NOMO-1 treated with dmso at 0.1 percent for 144 hours (cell line): ENCODE measurements at regions not wholly inside any gene's neighbourhood (a gene's known extent, or its start where the extent isn't known, plus 50 kb on each side); places are given as distances from the start of the nearest gene placed in this dataset.
"Not testable (repeated sequence)": the region's sequence is repeated elsewhere in the genome, so short reads cannot be mapped to it uniquely, and the experiment has no call there.

Source experiments
- DNase-seq: peaks from one replicate; lab custom pipeline; 2025; ENCODE audit not compliant: unreplicated experiment; lab: John Stamatoyannopoulos, UW

DNA sequence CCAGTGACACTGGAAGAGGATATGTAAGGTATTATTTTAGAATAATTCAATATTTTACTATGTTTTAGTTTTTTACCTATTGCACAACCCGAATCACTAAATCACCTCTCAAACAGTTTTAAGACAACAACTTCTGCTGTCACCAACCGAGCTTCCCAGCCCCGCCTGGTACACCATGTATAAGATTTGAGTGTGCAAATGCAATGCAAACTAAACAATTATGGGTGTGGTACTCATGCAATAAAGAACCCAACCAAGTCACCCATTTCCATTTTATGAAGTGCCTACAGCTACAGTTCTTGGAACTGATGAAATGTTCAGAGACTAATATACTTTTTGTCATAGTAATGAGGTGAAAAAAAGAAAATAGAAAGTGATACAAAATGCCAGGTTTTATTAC, 256.2 kb downstream of the TAFA4 start:
- DNase-seq = no peak

- no peak for DNase-seq
Measured at GRCh38 chr3:68667346-68667745, 265.0 kb downstream of the TAFA4 start.

DNA sequence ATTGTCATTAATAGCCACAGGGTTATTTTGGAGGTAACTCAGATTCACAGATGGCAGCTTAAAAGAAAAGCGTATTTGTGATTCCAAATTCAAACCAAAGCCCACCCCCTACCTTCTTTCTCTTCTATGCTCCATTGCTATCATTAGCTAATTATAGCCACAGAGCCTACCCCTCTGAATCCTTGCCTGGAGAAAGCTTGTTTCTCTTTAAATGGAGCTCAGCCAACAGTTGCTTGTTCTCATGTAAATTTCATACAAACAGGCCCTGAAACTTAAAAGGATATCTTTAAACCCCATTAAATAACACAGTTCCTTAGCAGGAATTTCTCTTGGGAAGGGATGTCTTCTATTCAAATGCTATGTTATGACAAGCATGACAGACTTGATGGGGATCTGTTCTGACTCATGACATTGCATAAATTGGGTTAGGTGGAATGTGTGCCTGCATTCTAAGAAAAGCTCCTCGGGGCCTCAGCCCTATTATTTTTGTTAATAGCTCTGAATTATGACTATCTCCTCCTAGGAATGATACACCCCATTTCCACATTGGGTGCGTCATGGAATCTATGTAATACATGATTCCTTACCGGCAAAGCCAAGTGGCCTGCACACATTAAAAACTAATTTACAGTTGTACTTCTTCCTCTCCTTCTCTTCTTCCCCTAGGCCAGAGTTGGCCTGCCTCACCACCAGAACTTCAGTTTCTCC, 265.8 kb downstream of the TAFA4 start:
- DNase-seq = no peak

- DNase-seq = no peak
Measured at GRCh38 chr3:68664276-68664675, 268.1 kb downstream of the TAFA4 start.

GRCh38 chr3:68662176-68662575, 270.2 kb downstream of the TAFA4 start:
- no peak for DNase-seq

- not testable (repeated sequence) for DNase-seq
Measured at GRCh38 chr3:68650657-68651056, 281.7 kb downstream of the TAFA4 start.

GRCh38 chr3:68648494-68648893, 283.9 kb downstream of the TAFA4 start:
- DNase-seq = no peak

- no peak for DNase-seq
Measured at GRCh38 chr3:68631850-68632545, 300.3 kb downstream of the TAFA4 start.

DNA sequence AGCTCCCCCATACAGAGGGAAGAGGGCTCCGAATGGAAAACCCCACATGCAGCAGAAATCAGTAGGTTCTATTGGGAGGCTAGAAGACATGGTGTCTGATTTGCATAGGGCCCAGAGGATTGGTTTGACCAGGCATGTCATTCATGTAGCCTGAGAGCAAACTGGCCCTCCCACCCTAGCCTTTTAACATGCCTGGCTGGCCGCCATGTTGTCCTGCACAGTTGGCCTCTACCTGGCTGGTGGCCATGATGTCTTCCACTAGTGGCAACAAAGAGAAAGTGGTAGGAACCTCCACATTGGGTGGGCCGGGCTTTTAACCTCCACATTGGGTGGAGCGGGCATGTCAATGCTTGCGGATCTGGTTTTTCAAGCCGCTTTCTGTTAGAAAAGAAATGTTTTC, 312.1 kb downstream of the TAFA4 start:
- DNase-seq = no peak

DNA sequence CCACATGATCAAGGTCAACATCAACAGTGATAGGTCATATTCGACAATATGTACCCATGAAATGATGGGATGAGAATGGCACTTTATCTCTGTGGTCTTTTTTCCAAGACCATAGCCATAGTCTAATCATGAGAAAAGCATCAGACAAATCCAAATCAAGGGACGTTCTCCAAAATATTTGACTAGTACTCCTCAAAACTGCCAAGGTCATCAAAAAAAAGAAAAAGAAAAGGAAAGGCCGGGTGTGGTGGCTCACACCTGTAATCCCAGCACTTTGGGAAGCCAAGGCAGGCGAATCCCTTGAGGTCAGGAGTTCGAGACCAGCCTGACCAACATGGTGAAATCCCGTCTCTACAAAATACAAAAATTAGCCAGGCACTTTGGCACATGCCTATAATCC, 318.3 kb downstream of the TAFA4 start:
- no peak for DNase-seq

DNA sequence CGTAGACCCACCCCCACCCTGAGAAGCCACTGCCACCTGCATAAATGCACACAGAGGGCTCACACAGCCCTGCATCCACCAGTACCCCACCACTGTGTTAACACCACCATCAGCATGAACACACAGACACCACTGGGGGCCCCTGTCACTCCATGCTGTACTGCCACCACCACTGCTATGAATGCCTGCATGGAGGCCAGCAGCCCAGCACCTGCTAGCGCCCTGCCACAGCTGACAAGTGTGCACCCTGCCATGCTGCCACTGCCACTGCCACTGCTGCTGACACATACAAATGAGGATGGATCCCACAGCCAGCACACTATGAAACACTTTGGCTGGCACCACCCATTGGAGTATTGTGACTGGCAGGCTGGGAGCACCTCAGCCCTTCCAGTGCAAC, 361.0 kb downstream of the TAFA4 start:
- DNase-seq = no peak

DNA sequence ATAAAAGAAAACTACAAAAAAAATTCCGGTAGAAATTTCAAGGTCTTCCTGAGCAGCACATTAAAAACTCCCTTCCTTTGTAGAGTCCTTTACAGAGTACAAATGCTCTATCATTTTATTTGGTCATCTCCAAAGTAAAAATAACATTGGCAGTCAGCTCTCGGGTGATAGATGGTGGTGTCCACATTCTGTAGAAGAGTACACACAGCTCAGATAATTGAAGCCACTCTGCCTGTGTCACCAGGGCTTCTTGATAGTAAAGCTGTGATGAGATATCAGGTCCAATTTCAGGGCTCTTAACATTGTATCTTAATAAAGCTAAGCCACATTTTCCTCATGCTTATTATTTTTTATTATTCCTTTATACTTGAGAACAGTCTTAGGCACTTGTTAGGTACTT, 371.6 kb downstream of the TAFA4 start:
- DNase-seq = no peak

GRCh38 chr3:68535782-68536181, 396.6 kb downstream of the TAFA4 start:
- no peak for DNase-seq

DNA sequence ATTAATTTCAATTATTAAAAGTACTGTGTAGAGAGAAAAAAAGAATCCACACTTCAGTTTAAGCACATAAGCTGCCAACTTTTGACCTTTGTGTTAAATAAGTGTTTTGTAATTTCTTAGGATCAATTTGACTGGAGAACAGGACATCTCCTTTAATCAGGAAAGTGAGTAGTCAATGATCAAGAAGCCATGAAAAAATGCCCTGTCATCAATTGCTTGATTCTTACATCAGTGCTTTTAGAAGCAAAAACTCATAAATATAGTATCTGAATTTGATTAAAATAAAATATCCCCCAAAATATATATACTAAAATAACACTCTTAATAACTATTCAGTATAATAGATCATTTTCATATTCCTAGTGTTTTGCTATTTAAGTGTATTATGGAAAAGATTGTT, 409.0 kb downstream of the TAFA4 start:
- DNase-seq = no peak

DNA sequence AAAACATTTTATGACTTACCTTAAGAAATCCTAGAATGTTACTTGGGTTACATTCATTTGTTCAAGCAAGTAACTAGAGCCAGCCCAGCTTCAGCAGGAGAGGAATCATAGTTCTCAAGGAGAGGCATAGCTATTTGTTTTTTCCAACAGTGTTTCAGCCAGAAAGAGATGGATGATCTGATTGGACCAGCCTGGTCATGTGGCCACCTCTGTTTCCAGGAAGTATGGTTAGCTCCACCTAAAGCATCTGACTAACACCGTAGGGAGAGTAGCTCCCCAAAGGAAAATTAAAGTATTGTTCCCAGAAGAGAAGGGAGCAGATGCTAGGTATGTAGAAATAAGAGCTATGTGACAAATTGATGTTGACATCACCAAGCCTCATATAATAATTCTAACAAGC, 417.1 kb downstream of the TAFA4 start:
- no peak for DNase-seq

GRCh38 chr3:68504201-68504600, 428.1 kb downstream of the TAFA4 start:
- no peak for DNase-seq

GRCh38 chr3:68485845-68486244, 446.5 kb downstream of the TAFA4 start:
- DNase-seq = not testable (repeated sequence)

- no peak for DNase-seq
Measured at GRCh38 chr3:68485051-68485450, 447.3 kb downstream of the TAFA4 start.

GRCh38 chr3:68483601-68484000, 448.7 kb downstream of the TAFA4 start:
- no peak for DNase-seq

- no peak for DNase-seq
Measured at GRCh38 chr3:68483041-68483440, 449.3 kb downstream of the TAFA4 start.

DNA sequence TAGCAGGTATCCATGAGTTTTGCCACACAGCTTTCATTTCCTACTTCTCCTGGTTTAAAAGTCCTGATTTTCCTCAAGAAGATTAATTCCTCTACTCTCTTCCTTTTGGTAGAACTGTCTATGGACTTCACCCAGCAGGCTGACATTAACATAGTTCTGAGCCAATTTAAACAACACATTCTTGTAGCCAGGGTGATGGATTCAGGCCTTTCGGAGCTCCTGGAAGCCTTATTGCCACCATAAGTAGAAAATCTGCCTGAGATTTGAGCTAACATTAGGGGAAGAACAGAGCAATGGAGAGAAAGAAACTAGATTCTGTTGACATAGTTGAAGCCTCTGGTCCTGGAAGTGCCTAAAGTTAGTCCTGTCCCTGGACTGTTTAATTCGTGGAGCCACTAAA, 449.8 kb downstream of the TAFA4 start:
- no peak for DNase-seq

GRCh38 chr3:68479779-68480178, 452.6 kb downstream of the TAFA4 start:
- DNase-seq = no peak
